HepG2 (cell line): ENCODE measurements at regions not wholly inside any gene's neighbourhood (a gene's known extent, or its start where the extent isn't known, plus 50 kb on each side); places are given as distances from the start of the nearest gene placed in this dataset.

Experiments used
- ATAC-seq: fragments of 200-7000 bp; cut with Tn5 transposase; 3 replicates; pipeline ENCODE4 v1.9.1; 2020; ENCODE audit warnings: mild to moderate bottlenecking, moderate library complexity
- BruUV-seq: library from RNA; stranded (reverse); fragments of 400-500 nt; replicated peaks from 2 replicates; lab custom pipeline; 2021; lab: Mats Ljungman, UMichigan
- CTCF ChIA-PET: fragments of 300-600 bp; formaldehyde crosslinking; extraction: SDS; loops from one replicate; lab custom pipeline; 2021; ENCODE audit warnings: low total read pairs, inconsistent platforms, low intra/inter-chr PET ratio; lab: Yijun Ruan, JAX
- POLR2A ChIA-PET: fragments of 350-600 bp; sonication (Branson Sonifier 250); formaldehyde crosslinking; loops from one replicate; lab custom pipeline; 2020; ENCODE audit warnings: antibody characterized with exemption, inconsistent platforms; lab: Yijun Ruan, JAX
- DNase-seq: peaks from one replicate; pipeline ENCODE4 v3.0.0-alpha.2; 2015; ENCODE audit warnings: low spot score
- FAIRE-seq: peaks from 3 replicates; lab custom pipeline; 2011; peaks lifted over from hg19 to GRCh38; lab: Jason Lieb, UNC
- H2AFZ ChIP-seq: one replicate; pipeline ENCODE4 v1.6.1; 2011; ENCODE audit warnings: low read length, inconsistent platforms
- H3K27ac ChIP-seq: fragments of 300-600 bp; 3 replicates; pipeline ENCODE4 v1.8.0; 2011; ENCODE audit warnings: mixed run types, mild to moderate bottlenecking, mixed read lengths, low read length, inconsistent platforms; ENCODE audit not compliant: insufficient read depth; ENCODE audit errors: extremely low read length
- H3K27me3 ChIP-seq, 2 experiments: fragments of 200-600 bp in 1 of 2; 2 replicates in 1 of 2; 3 replicates in 1 of 2; pipeline versions ENCODE4 v1.6.0 to v1.8.0; 2011; ENCODE audit warnings: low read length in 2 of 2, mild to moderate bottlenecking in 2 of 2, moderate library complexity in 2 of 2, inconsistent platforms in 1 of 2; ENCODE audit not compliant: insufficient read depth in 2 of 2, control insufficient read depth in 1 of 2
- H3K36me3 ChIP-seq, 2 experiments: fragments of 200-600 bp in 1 of 2; replicated peaks in 1 of 2; 2 replicates in 1 of 2; 3 replicates in 1 of 2; pipeline versions ENCODE4 v1.5.1 to v1.8.0; 2011; ENCODE audit warnings: low read length in 2 of 2, inconsistent platforms in 1 of 2; ENCODE audit not compliant: insufficient read depth in 2 of 2, control insufficient read depth in 1 of 2
- H3K4me1 ChIP-seq: 2 replicates; pipeline ENCODE4 v1.5.1; 2012; ENCODE audit warnings: low read length, inconsistent platforms; ENCODE audit not compliant: insufficient read depth
- H3K4me2 ChIP-seq: 2 replicates; pipeline ENCODE4 v1.6.0; 2011; ENCODE audit warnings: low read depth, low read length, inconsistent platforms
- H3K4me3 ChIP-seq, 3 experiments: fragments of 200-600 bp in 1 of 3; sonication (generic), shearing (Covaris generic) in 1 of 3; replicated peaks in 1 of 3; 2 replicates each; pipeline ENCODE4 v1.5.1; 2011 to 2016; ENCODE audit warnings: low read length in 3 of 3, inconsistent platforms in 2 of 3, low read depth in 2 of 3, mild to moderate bottlenecking in 2 of 3, control low read depth in 1 of 3, mixed read lengths in 1 of 3; ENCODE audit not compliant: insufficient read depth in 1 of 3
- H3K79me2 ChIP-seq: one replicate; pipeline ENCODE4 v1.6.1; 2011; ENCODE audit warnings: low read length, inconsistent platforms; ENCODE audit not compliant: insufficient read depth
- H3K9ac ChIP-seq: 2 replicates; pipeline ENCODE4 v1.6.0; 2011; ENCODE audit warnings: mild to moderate bottlenecking, low read depth, low read length, inconsistent platforms; ENCODE audit not compliant: insufficient read depth
- H3K9me3 ChIP-seq: 2 replicates; pipeline ENCODE4 v1.5.1; 2012; ENCODE audit warnings: mild to moderate bottlenecking, low read length
- H4K20me1 ChIP-seq: 2 replicates; pipeline ENCODE4 v1.6.0; 2011; ENCODE audit warnings: inconsistent platforms, mild to moderate bottlenecking, low read length, moderate library complexity; ENCODE audit not compliant: insufficient read depth
- HNF4A ChIP-seq: sonication (generic); formaldehyde crosslinking; IDR thresholded peaks from 2 replicates; pipeline ENCODE4 v1.4.0; 2020; ENCODE audit warnings: missing genetic modification reagents
- KDM2A ChIP-seq: sonication (generic); formaldehyde crosslinking; IDR thresholded peaks from 2 replicates; pipeline ENCODE4 v1.4.0; 2020; ENCODE audit warnings: low read depth, missing genetic modification reagents, borderline replicate concordance
- KLF9 ChIP-seq: IDR thresholded peaks from 2 replicates; pipeline ENCODE4 v1.6.1; 2016; ENCODE audit warnings: low read depth
- KMT2A ChIP-seq: sonication (generic); formaldehyde crosslinking; IDR thresholded peaks from 2 replicates; pipeline ENCODE4 v1.4.0; 2020; ENCODE audit warnings: missing genetic modification reagents
- MEIS1 ChIP-seq: sonication (generic); formaldehyde crosslinking; IDR thresholded peaks from 2 replicates; pipeline ENCODE4 v1.9.0; 2021; ENCODE audit warnings: mild to moderate bottlenecking, missing genetic modification reagents, moderate library complexity, borderline replicate concordance
- NFIC ChIP-seq: IDR thresholded peaks from 2 replicates; pipeline ENCODE4 v1.6.1; 2012; ENCODE audit warnings: mild to moderate bottlenecking, low read length, inconsistent platforms
- REL ChIP-seq: sonication (generic); formaldehyde crosslinking; conservative IDR thresholded peaks from 2 replicates; pipeline ENCODE4 v1.8.0; 2022; ENCODE audit warnings: mild to moderate bottlenecking, missing genetic modification reagents, moderate library complexity
- TCF7L2 ChIP-seq: IDR thresholded peaks from 2 replicates; pipeline ENCODE4 v1.6.1; 2011; ENCODE audit warnings: mild to moderate bottlenecking, low read depth, low read length, moderate library complexity
- TEAD3 ChIP-seq: optimal IDR thresholded peaks from 2 replicates; pipeline ENCODE3; 2016; ENCODE audit warnings: borderline replicate concordance
- YEATS2 ChIP-seq: sonication (generic); formaldehyde crosslinking; IDR thresholded peaks from 2 replicates; pipeline ENCODE4 v1.4.0; 2020; ENCODE audit warnings: missing genetic modification reagents, borderline replicate concordance
- ZNF572 ChIP-seq: sonication (generic); formaldehyde crosslinking; IDR thresholded peaks from 2 replicates; pipeline ENCODE4 v1.5.1; 2020; ENCODE audit warnings: mild to moderate bottlenecking, missing genetic modification reagents
- ZNF672 ChIP-seq: sonication (generic); formaldehyde crosslinking; IDR thresholded peaks from 2 replicates; pipeline ENCODE4 v1.8.1; 2022; ENCODE audit warnings: missing genetic modification reagents
- ZNF781 ChIP-seq: sonication (generic); formaldehyde crosslinking; IDR thresholded peaks from 2 replicates; pipeline ENCODE4 v1.5.1; 2020; ENCODE audit warnings: borderline replicate concordance, mild to moderate bottlenecking, missing genetic modification reagents; ENCODE audit errors: not compliant biosample characterization
- ZNF891 ChIP-seq: sonication (generic); formaldehyde crosslinking; IDR thresholded peaks from 2 replicates; pipeline ENCODE4 v1.5.0; 2020; ENCODE audit warnings: mild to moderate bottlenecking, missing genetic modification reagents
- WGBS: methylation state at CpG from one replicate; pipeline ENCODE4 v1.1.6; 2017; ENCODE audit warnings: low lambda C conversion rate; 5-methylcytosine and 5-hydroxymethylcytosine counted together
- in situ Hi-C: cut with HindIII; loops from 2 replicates; pipeline ENCODE4 v1.10.0; 2017; ENCODE audit warnings: low pct_unique_long_range_greater_than_20kb; ENCODE audit not compliant: extremely low pct_ligation_motif_present
- intact Hi-C: fragments of 100-400 bp; cut with micrococcal nuclease; formaldehyde crosslinking; loops from one replicate; pipeline ENCODE4 v1.10.0; 2022; ENCODE audit not compliant: unreplicated experiment
- TF ChIP-seq, protein P1 (sequence below): sonication (generic); formaldehyde crosslinking; IDR thresholded peaks from 2 replicates; pipeline ENCODE4 v1.9.0; 2022; ENCODE audit warnings: missing genetic modification reagents, mild to moderate bottlenecking, borderline replicate concordance
- TF ChIP-seq, protein P2 (sequence below): sonication (generic); formaldehyde crosslinking; IDR thresholded peaks from 2 replicates; pipeline ENCODE4 v1.5.1; 2020; ENCODE audit warnings: missing genetic modification reagents, mild to moderate bottlenecking, borderline replicate concordance
- TF ChIP-seq, protein P3 (sequence below): sonication (generic); formaldehyde crosslinking; IDR thresholded peaks from 2 replicates; pipeline ENCODE4 v1.4.0; 2020; ENCODE audit warnings: missing genetic modification reagents, borderline replicate concordance
- TF ChIP-seq, protein P4 (sequence below): sonication (generic); formaldehyde crosslinking; IDR thresholded peaks from 2 replicates; pipeline ENCODE4 v1.5.1; 2020; ENCODE audit warnings: missing genetic modification reagents, mild to moderate bottlenecking, borderline replicate concordance

DNA sequence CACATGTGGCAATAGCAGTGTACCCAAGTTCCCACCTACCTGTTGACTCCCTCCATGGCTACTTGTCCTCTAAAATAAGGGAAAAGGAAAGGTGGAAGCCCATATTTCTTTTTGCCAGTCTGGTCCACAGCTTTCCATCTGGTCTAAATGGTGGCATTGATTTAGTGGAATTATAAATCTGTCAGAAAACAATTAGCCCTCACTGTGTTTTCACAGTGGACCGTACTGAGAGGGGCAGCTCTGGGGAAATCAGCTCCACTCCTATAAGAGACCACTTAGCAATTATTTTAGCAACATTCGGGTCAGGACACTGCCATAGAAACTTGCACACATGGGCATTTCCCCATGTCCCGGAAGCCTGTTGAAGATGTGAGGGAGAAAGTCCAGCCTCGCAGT, 653.4 kb upstream of the MARCKS start (continued):
- TF ChIP-seq MEIS1 (CRISPR knock-in tag) = no peak

DNA sequence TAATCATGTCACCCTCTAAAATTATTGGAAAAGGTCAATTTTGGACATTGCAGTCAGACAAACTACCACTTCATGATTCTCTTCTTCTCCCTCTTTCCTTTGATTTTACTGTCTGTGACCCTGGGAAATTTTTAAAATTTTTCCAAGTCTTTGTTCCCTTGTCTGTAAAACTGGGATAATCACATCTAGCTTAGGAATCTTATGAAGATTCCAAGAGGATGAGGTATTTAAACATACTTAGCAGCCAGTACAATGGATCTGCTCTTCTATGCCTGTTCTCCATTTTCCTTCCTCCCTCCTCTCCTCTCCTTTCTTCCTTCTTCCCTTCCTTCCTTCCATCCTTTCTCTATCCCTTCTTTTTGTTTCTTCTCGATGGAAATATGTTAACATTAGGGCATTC, 651.6 kb upstream of the MARCKS start:
- CTCF ChIA-PET = no interaction called here
- Histone ChIP-seq H4K20me1 (no peaks in the 10 kb centered on the region), H2AFZ (no peak overlapping the region), H3K9me3 (no peaks in the 10 kb centered on the region), H3K4me1 (no peaks in the 10 kb centered on the region), H3K79me2 (no peaks in the 10 kb centered on the region), H3K36me3 (no peaks in the 10 kb centered on the region), H3K27ac (no peak overlapping the region), H3K4me3 (no peak overlapping the region), H3K9ac (no peak overlapping the region)
- FAIRE-seq (no peak), DNase-seq (no peak), ATAC-seq (no peak)
- POLR2A ChIA-PET = no interaction called here
- intact Hi-C loops (no loop called here), in situ Hi-C loops (no loop called here)
- WGBS = 0% methylated on average over 1 of the region's 1 CpG
- no TSS peak for BruUV-seq
- TF ChIP-seq TEAD3 = no peak
- TF ChIP-seq, protein P1, sequence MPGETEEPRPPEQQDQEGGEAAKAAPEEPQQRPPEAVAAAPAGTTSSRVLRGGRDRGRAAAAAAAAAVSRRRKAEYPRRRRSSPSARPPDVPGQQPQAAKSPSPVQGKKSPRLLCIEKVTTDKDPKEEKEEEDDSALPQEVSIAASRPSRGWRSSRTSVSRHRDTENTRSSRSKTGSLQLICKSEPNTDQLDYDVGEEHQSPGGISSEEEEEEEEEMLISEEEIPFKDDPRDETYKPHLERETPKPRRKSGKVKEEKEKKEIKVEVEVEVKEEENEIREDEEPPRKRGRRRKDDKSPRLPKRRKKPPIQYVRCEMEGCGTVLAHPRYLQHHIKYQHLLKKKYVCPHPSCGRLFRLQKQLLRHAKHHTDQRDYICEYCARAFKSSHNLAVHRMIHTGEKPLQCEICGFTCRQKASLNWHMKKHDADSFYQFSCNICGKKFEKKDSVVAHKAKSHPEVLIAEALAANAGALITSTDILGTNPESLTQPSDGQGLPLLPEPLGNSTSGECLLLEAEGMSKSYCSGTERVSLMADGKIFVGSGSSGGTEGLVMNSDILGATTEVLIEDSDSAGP = no peak
- TF ChIP-seq REL (CRISPR knock-in tag) = no peak
- TF ChIP-seq NFIC = no peak
- no peak for TF ChIP-seq ZNF672 (CRISPR knock-in tag)
- TF ChIP-seq KMT2A (CRISPR knock-in tag) = no peak
- no peak for TF ChIP-seq ZNF891 (CRISPR knock-in tag)
- TF ChIP-seq TCF7L2 = no peak
- TF ChIP-seq, protein P2, sequence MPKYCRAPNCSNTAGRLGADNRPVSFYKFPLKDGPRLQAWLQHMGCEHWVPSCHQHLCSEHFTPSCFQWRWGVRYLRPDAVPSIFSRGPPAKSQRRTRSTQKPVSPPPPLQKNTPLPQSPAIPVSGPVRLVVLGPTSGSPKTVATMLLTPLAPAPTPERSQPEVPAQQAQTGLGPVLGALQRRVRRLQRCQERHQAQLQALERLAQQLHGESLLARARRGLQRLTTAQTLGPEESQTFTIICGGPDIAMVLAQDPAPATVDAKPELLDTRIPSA (CRISPR knock-in tag) = no peak
- no peak for TF ChIP-seq KDM2A (CRISPR knock-in tag)
- TF ChIP-seq ZNF781 (CRISPR knock-in tag) = no peak
- no peak for TF ChIP-seq YEATS2 (CRISPR knock-in tag)
- TF ChIP-seq KLF9 (CRISPR knock-in tag) = no peak
- TF ChIP-seq, protein P3, sequence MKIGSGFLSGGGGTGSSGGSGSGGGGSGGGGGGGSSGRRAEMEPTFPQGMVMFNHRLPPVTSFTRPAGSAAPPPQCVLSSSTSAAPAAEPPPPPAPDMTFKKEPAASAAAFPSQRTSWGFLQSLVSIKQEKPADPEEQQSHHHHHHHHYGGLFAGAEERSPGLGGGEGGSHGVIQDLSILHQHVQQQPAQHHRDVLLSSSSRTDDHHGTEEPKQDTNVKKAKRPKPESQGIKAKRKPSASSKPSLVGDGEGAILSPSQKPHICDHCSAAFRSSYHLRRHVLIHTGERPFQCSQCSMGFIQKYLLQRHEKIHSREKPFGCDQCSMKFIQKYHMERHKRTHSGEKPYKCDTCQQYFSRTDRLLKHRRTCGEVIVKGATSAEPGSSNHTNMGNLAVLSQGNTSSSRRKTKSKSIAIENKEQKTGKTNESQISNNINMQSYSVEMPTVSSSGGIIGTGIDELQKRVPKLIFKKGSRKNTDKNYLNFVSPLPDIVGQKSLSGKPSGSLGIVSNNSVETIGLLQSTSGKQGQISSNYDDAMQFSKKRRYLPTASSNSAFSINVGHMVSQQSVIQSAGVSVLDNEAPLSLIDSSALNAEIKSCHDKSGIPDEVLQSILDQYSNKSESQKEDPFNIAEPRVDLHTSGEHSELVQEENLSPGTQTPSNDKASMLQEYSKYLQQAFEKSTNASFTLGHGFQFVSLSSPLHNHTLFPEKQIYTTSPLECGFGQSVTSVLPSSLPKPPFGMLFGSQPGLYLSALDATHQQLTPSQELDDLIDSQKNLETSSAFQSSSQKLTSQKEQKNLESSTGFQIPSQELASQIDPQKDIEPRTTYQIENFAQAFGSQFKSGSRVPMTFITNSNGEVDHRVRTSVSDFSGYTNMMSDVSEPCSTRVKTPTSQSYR (CRISPR knock-in tag) = no peak
- TF ChIP-seq ZNF572 (CRISPR knock-in tag) = no peak
- TF ChIP-seq, protein P4, sequence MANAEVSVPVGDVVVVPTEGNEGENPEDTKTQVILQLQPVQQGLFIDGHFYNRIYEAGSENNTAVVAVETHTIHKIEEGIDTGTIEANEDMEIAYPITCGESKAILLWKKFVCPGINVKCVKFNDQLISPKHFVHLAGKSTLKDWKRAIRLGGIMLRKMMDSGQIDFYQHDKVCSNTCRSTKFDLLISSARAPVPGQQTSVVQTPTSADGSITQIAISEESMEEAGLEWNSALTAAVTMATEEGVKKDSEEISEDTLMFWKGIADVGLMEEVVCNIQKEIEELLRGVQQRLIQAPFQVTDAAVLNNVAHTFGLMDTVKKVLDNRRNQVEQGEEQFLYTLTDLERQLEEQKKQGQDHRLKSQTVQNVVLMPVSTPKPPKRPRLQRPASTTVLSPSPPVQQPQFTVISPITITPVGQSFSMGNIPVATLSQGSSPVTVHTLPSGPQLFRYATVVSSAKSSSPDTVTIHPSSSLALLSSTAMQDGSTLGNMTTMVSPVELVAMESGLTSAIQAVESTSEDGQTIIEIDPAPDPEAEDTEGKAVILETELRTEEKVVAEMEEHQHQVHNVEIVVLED (CRISPR knock-in tag) = no peak
- TF ChIP-seq HNF4A = no peak
- TF ChIP-seq, all 625 proteins: peak for 0
- no peaks in the 10 kb centered on the region for H3K27me3 ChIP-seq
- no peak overlapping the region for H3K4me2 ChIP-seq
